Stomach (tissue), 8 donors: ENCODE measurements at regions not wholly inside any gene's neighbourhood (a gene's known extent, or its start where the extent isn't known, plus 50 kb on each side); places are given as distances from the start of the nearest gene placed in this dataset.

ENCODE experiments used
- DNase-seq, 2 donors: peaks; one replicate each; pipeline versions ENCODE4 v3.0.0 to v3.0.0-alpha.2; 2013 to 2019
- H3K27ac ChIP-seq, 5 donors: fragments of 200-600 bp in 4 of 5; sonication (generic) in 4 of 5; one replicate each; pipeline ENCODE4 v1.5.1; 2013 to 2019; ENCODE audit warnings: mild to moderate bottlenecking in 1 of 5, moderate library complexity in 1 of 5
- H3K27me3 ChIP-seq, 3 donors: fragments of 200-600 bp; sonication (generic); one replicate each; pipeline ENCODE4 v1.5.1; 2017 to 2019; ENCODE audit warnings: mixed run types in 1 of 3
- H3K36me3 ChIP-seq, 4 donors: fragments of 200-600 bp; sonication (generic); 1 replicate in 3 of 4; 2 replicates in 1 of 4; pipeline ENCODE4 v1.5.1; 2016 to 2019
- H3K4me1 ChIP-seq, 4 donors: fragments of 200-600 bp; sonication (generic); one replicate each; pipeline ENCODE4 v1.5.1; 2016 to 2019
- H3K4me3 ChIP-seq, 4 donors: fragments of 200-600 bp; sonication (generic) in 3 of 4; one replicate each; pipeline ENCODE4 v1.5.1; 2016 to 2019; ENCODE audit warnings: mild to moderate bottlenecking in 1 of 4
- H3K9me3 ChIP-seq, 4 donors: fragments of 200-600 bp; sonication (generic); one replicate each; pipeline ENCODE4 v1.5.1; 2016 to 2019
- CTCF ChIP-seq, 7 experiments: fragments of 450-650 bp in 4 of 7; fragments of 200-600 bp in 3 of 7; sonication (generic) in 3 of 7; IDR thresholded peaks; one replicate each; pipeline ENCODE4 v1.5.1; 2016 to 2019; ENCODE audit warnings: antibody characterized with exemption in 7 of 7, control low read depth in 2 of 7, mild to moderate bottlenecking in 1 of 7
- EP300 ChIP-seq: sonication (generic); formaldehyde crosslinking; IDR thresholded peaks from one replicate; pipeline ENCODE4 v1.6.1; 2017; ENCODE audit warnings: antibody characterized with exemption
- POLR2A ChIP-seq, 4 donors: fragments of 450-650 bp; IDR thresholded peaks; one replicate each; pipeline ENCODE4 v1.6.1; 2016; ENCODE audit warnings: antibody characterized with exemption in 4 of 4, control low read depth in 2 of 4, mild to moderate bottlenecking in 1 of 4, moderate library complexity in 1 of 4
- POLR2AphosphoS5 ChIP-seq, 3 donors: sonication (generic); formaldehyde crosslinking; IDR thresholded peaks; one replicate each; pipeline ENCODE4 v1.6.1; 2016; ENCODE audit warnings: antibody characterized with exemption in 3 of 3
- WGBS, 5 donors: extraction: QIAGEN DNeasy Blood & Tissue Kit in 3 of 5; methylation state at CpG; one replicate each; pipeline versions ENCODE4 v1.1.5 to v1.1.7; 2013 to 2018; 5-methylcytosine and 5-hydroxymethylcytosine counted together
- intact Hi-C: fragments of 100-400 bp; cut with DNase I; formaldehyde crosslinking; loops from one replicate; pipeline ENCODE4 v1.15.1; 2023; ENCODE audit warnings: low total_unique reads
- donor health status: healthy with polysubstance abuse.
- donor health status: Bipolar disorder and iron deficiency.
- donor health status: healthy.

- no peak for TF ChIP-seq POLR2AphosphoS5 (IDR thresholded peaks at IDR 0.05)
- TF ChIP-seq EP300: no peak
- Histone ChIP-seq H3K27ac (no peak overlapping the region), H3K4me3 (no peak overlapping the region), H3K4me1 (no peaks in the 10 kb centered on the region), H3K27me3 (no peaks in the 10 kb centered on the region), H3K9me3 (no peaks in the 10 kb centered on the region), H3K36me3 (no peaks in the 10 kb centered on the region)
- WGBS, 5 donors: 72 to 93% (median 81%) methylated on average over 1 of the region's 1 CpG
- intact Hi-C loops: no loop called here
- no peak for DNase-seq
Measured at GRCh38 chr15:61379005-61379404, 149.9 kb upstream of the RORA start.

- no peaks in the 10 kb centered on the region for H3K4me1 ChIP-seq
- 76 to 89% (median 81%) methylated on average over 2 of the region's 2 CpGs for WGBS, 5 donors
- intact Hi-C loops: no loop called here
- no peak for DNase-seq
- H3K27ac ChIP-seq: no peak overlapping the region
- no peaks in the 10 kb centered on the region for H3K36me3 ChIP-seq
- H3K27me3 ChIP-seq: no peaks in the 10 kb centered on the region
- TF ChIP-seq CTCF (IDR thresholded peaks at IDR 0.05): no peak
- no peak for TF ChIP-seq POLR2AphosphoS5 (IDR thresholded peaks at IDR 0.05)
- TF ChIP-seq POLR2A (IDR thresholded peaks at IDR 0.05): no peak
- no peak for TF ChIP-seq EP300
- H3K4me3 ChIP-seq: no peak overlapping the region
- H3K9me3 ChIP-seq: no peaks in the 10 kb centered on the region
Measured at GRCh38 chr15:61376961-61377360, 147.9 kb upstream of the RORA start.

GRCh38 chr15:61376516-61376915 is 147.4 kb upstream of the RORA start:
- no peaks in the 10 kb centered on the region for H3K27me3 ChIP-seq
- peaks cover 0 to 2% (median 0%) of the 10 kb centered on the region in 4 donors for H3K9me3 ChIP-seq
- intact Hi-C loops: no loop called here
- TF ChIP-seq EP300: no peak
- TF ChIP-seq CTCF (IDR thresholded peaks at IDR 0.05): no peak
- no peak for TF ChIP-seq POLR2AphosphoS5 (IDR thresholded peaks at IDR 0.05)
- no peak for TF ChIP-seq POLR2A (IDR thresholded peaks at IDR 0.05)
- no peak for DNase-seq
- H3K27ac ChIP-seq: no peak overlapping the region
- H3K4me1 ChIP-seq: no peaks in the 10 kb centered on the region
- 87 to 97% (median 92%) methylated on average over 3 of the region's 3 CpGs for WGBS, 5 donors
- no peak overlapping the region for H3K4me3 ChIP-seq
- no peaks in the 10 kb centered on the region for H3K36me3 ChIP-seq

GRCh38 chr15:61374848-61375247 is 145.7 kb upstream of the RORA start:
- no peaks in the 10 kb centered on the region for H3K36me3 ChIP-seq
- intact Hi-C loops: no loop called here
- H3K4me1 ChIP-seq: no peaks in the 10 kb centered on the region
- 82 to 90% (median 84%) methylated on average over 2 of the region's 2 CpGs for WGBS, 5 donors
- H3K9me3 ChIP-seq: peaks cover 0 to 6% (median 0%) of the 10 kb centered on the region in 4 donors
- no peak overlapping the region for H3K4me3 ChIP-seq
- H3K27ac ChIP-seq: no peak overlapping the region
- no peak for DNase-seq
- H3K27me3 ChIP-seq: no peaks in the 10 kb centered on the region
- TF ChIP-seq POLR2A (IDR thresholded peaks at IDR 0.05) (no peak), EP300 (no peak), CTCF (IDR thresholded peaks at IDR 0.05) (no peak), POLR2AphosphoS5 (IDR thresholded peaks at IDR 0.05) (no peak)

- intact Hi-C loops: no loop called here
- peaks cover 0 to 11% (median 0%) of the 10 kb centered on the region in 3 donors for H3K27me3 ChIP-seq
- H3K4me3 ChIP-seq: no peak overlapping the region
- 85 to 97% (median 93%) methylated on average over 2 of the region's 2 CpGs for WGBS, 5 donors
- H3K4me1 ChIP-seq: no peaks in the 10 kb centered on the region
- no peak for DNase-seq
- no peaks in the 10 kb centered on the region for H3K36me3 ChIP-seq
- H3K9me3 ChIP-seq: peaks cover 0 to 19% (median 11%) of the 10 kb centered on the region in 4 donors
- TF ChIP-seq POLR2AphosphoS5 (IDR thresholded peaks at IDR 0.05) (no peak), POLR2A (IDR thresholded peaks at IDR 0.05) (no peak), CTCF (IDR thresholded peaks at IDR 0.05) (no peak), EP300 (no peak)
- no peak overlapping the region for H3K27ac ChIP-seq
Measured at GRCh38 chr15:61367953-61368352, 138.9 kb upstream of the RORA start.
